H1 (cell line): ENCODE measurements at regions not wholly inside any gene's neighbourhood (a gene's known extent, or its start where the extent isn't known, plus 50 kb on each side); places are given as distances from the start of the nearest gene placed in this dataset.

Source experiments
- CTCF ChIA-PET: fragments of 300-600 bp; sonication (Branson Sonifier 250); formaldehyde crosslinking; loops from one replicate; lab custom pipeline; 2021; ENCODE audit not compliant: partially characterized antibody; lab: Charles Lee
- POLR2A ChIA-PET: fragments of 300-600 bp; sonication (Branson Sonifier 250); formaldehyde crosslinking; loops from one replicate; lab custom pipeline; 2021; ENCODE audit warnings: inconsistent platforms; ENCODE audit not compliant: partially characterized antibody; lab: Charles Lee
- DNase-seq, 2 experiments: peaks; one replicate each; pipeline versions ENCODE4 v3.0.0 to v3.0.0-alpha.2; 2010 to 2022; ENCODE audit warnings: low spot score in 2 of 2, low read depth in 1 of 2, mixed read lengths in 1 of 2
- FAIRE-seq: peaks from 2 replicates; lab custom pipeline; 2011; peaks lifted over from hg19 to GRCh38; lab: Jason Lieb, UNC
- H2AFZ ChIP-seq: 2 replicates; pipeline ENCODE4 v1.8.1; 2012; ENCODE audit warnings: low read length, inconsistent platforms
- H2AK5ac ChIP-seq: 2 replicates; pipeline ENCODE4 v1.6.1; 2013; ENCODE audit warnings: low read depth, low read length
- H2BK120ac ChIP-seq: replicated peaks from 2 replicates; pipeline ENCODE3; 2013; ENCODE audit warnings: low read depth, low read length, inconsistent platforms
- H2BK12ac ChIP-seq: 2 replicates; pipeline ENCODE4 v1.6.1; 2013; ENCODE audit warnings: low read depth, low read length
- H2BK15ac ChIP-seq: 2 replicates; pipeline ENCODE4 v1.6.1; 2013; ENCODE audit warnings: low read length
- H2BK20ac ChIP-seq: 2 replicates; pipeline ENCODE4 v1.6.1; 2013; ENCODE audit warnings: low read length
- H2BK5ac ChIP-seq: 2 replicates; pipeline ENCODE4 v1.6.1; 2013; ENCODE audit warnings: low read depth, low read length
- H3K14ac ChIP-seq: 2 replicates; pipeline ENCODE4 v1.6.1; 2013; ENCODE audit warnings: inconsistent platforms; ENCODE audit not compliant: insufficient read length
- H3K18ac ChIP-seq: 2 replicates; pipeline ENCODE4 v1.6.1; 2013; ENCODE audit warnings: low read length; ENCODE audit errors: extremely low read depth
- H3K23ac ChIP-seq: 2 replicates; pipeline ENCODE4 v1.6.1; 2013; ENCODE audit warnings: inconsistent platforms; ENCODE audit not compliant: insufficient read length
- H3K23me2 ChIP-seq: 2 replicates; pipeline ENCODE4 v1.6.1; 2013; ENCODE audit warnings: low read depth, low read length
- H3K27ac ChIP-seq: 2 replicates; pipeline ENCODE4 v1.6.1; 2011; ENCODE audit warnings: low read depth, low read length, inconsistent platforms
- H3K27me3 ChIP-seq, 4 experiments: replicated peaks in 1 of 4; 1 replicate in 1 of 4; 2 replicates in 3 of 4; pipeline versions ENCODE4 v1.6.1 to v1.8.1; 2011 to 2013; ENCODE audit warnings: low read length in 3 of 4, mild to moderate bottlenecking in 3 of 4, inconsistent platforms in 2 of 4, mixed read lengths in 2 of 4, moderate library complexity in 1 of 4; ENCODE audit not compliant: control insufficient read depth in 3 of 4, insufficient read depth in 3 of 4; ENCODE audit errors: extremely low read depth in 1 of 4
- H3K36me3 ChIP-seq, 4 experiments: 2 replicates each; pipeline versions ENCODE4 v1.6.1 to v1.8.1; 2011 to 2013; ENCODE audit warnings: mild to moderate bottlenecking in 4 of 4, low read length in 3 of 4, moderate library complexity in 2 of 4, control low read depth in 1 of 4, inconsistent platforms in 1 of 4; ENCODE audit not compliant: insufficient read depth in 4 of 4, control insufficient read depth in 2 of 4
- H3K4ac ChIP-seq: replicated peaks from 2 replicates; pipeline ENCODE3; 2013; ENCODE audit warnings: low read length, low read depth, mixed read lengths, inconsistent platforms; ENCODE audit not compliant: insufficient read length
- H3K4me1 ChIP-seq, 4 experiments: replicated peaks in 1 of 4; 1 replicate in 1 of 4; 2 replicates in 3 of 4; pipeline versions ENCODE4 v1.6.1 to v1.8.1; 2011 to 2013; ENCODE audit warnings: low read length in 3 of 4, inconsistent platforms in 2 of 4, mixed read lengths in 1 of 4; ENCODE audit not compliant: insufficient read depth in 4 of 4, control insufficient read depth in 3 of 4
- H3K4me2 ChIP-seq, 2 experiments: 2 replicates each; pipeline versions ENCODE4 v1.6.1 to v1.8.1; 2011 to 2013; ENCODE audit warnings: low read depth in 2 of 2, low read length in 2 of 2, control low read depth in 1 of 2, inconsistent platforms in 1 of 2, mild to moderate bottlenecking in 1 of 2; ENCODE audit not compliant: insufficient read depth in 1 of 2
- H3K4me3 ChIP-seq, 4 experiments: fragments of 200-600, 300-600 bp in 1 of 4; sonication (generic), shearing (Covaris generic), sonication (Bioruptor Twin) in 1 of 4; 2 replicates each; pipeline versions ENCODE4 v1.5.1 to v1.8.1; 2011 to 2016; ENCODE audit warnings: low read length in 4 of 4, low read depth in 3 of 4, control low read depth in 2 of 4, inconsistent platforms in 2 of 4, mild to moderate bottlenecking in 2 of 4, mixed read lengths in 1 of 4, moderate library complexity in 1 of 4; ENCODE audit not compliant: insufficient read depth in 2 of 4; ENCODE audit errors: extremely low read depth in 1 of 4
- H3K56ac ChIP-seq: replicated peaks from 2 replicates; pipeline ENCODE3; 2013; ENCODE audit warnings: low read depth, mild to moderate bottlenecking, mixed read lengths, low read length, inconsistent platforms; ENCODE audit not compliant: insufficient read length
- H3K79me1 ChIP-seq: 2 replicates; pipeline ENCODE4 v1.6.1; 2013; ENCODE audit warnings: low read depth, low read length, control low read depth
- H3K79me2 ChIP-seq, 2 experiments: 2 replicates each; pipeline versions ENCODE4 v1.6.1 to v1.8.1; 2012 to 2013; ENCODE audit warnings: low read length in 2 of 2, mild to moderate bottlenecking in 2 of 2, inconsistent platforms in 1 of 2; ENCODE audit not compliant: insufficient read depth in 2 of 2, control insufficient read depth in 1 of 2
- H3K9ac ChIP-seq, 4 experiments: replicated peaks in 1 of 4; 1 replicate in 1 of 4; 2 replicates in 3 of 4; pipeline versions ENCODE4 v1.6.1 to v1.8.1; 2011 to 2013; ENCODE audit warnings: low read depth in 3 of 4, low read length in 3 of 4, control low read depth in 2 of 4, mild to moderate bottlenecking in 2 of 4, moderate library complexity in 2 of 4, inconsistent platforms in 1 of 4; ENCODE audit errors: extremely low read depth in 1 of 4
- H3K9me3 ChIP-seq, 2 experiments: 2 replicates each; pipeline versions ENCODE4 v1.6.1 to v1.8.1; 2012 to 2013; ENCODE audit warnings: mild to moderate bottlenecking in 2 of 2, moderate library complexity in 2 of 2, control low read depth in 1 of 2, inconsistent platforms in 1 of 2, low read depth in 1 of 2, low read length in 1 of 2, mixed read lengths in 1 of 2; ENCODE audit not compliant: insufficient read depth in 2 of 2
- H4K20me1 ChIP-seq, 2 experiments: replicated peaks in 1 of 2; 2 replicates each; pipeline versions ENCODE3 to v1.8.1; 2011 to 2013; ENCODE audit warnings: inconsistent platforms in 2 of 2, low read length in 2 of 2, mild to moderate bottlenecking in 1 of 2; ENCODE audit not compliant: insufficient read depth in 2 of 2, control insufficient read depth in 1 of 2
- H4K5ac ChIP-seq: 2 replicates; pipeline ENCODE4 v1.6.1; 2013; ENCODE audit warnings: low read length, low read depth, mixed read lengths, inconsistent platforms; ENCODE audit not compliant: insufficient read length
- H4K8ac ChIP-seq: 2 replicates; pipeline ENCODE4 v1.8.0; 2013; ENCODE audit warnings: mild to moderate bottlenecking, moderate library complexity, low read length, inconsistent platforms; ENCODE audit not compliant: insufficient read depth; ENCODE audit errors: extremely low read depth
- H4K91ac ChIP-seq: replicated peaks from 2 replicates; pipeline ENCODE3; 2013; ENCODE audit warnings: low read length, mixed read lengths, inconsistent platforms; ENCODE audit not compliant: insufficient read length
- CTCF ChIP-seq, 3 experiments: IDR thresholded peaks; 1 replicate in 2 of 3; 2 replicates in 1 of 3; pipeline versions ENCODE4 v1.5.1 to v1.6.1; 2011; ENCODE audit warnings: low read length in 3 of 3, mild to moderate bottlenecking in 3 of 3, inconsistent platforms in 2 of 3, low read depth in 1 of 3, moderate library complexity in 1 of 3; ENCODE audit not compliant: insufficient read depth in 1 of 3; ENCODE audit errors: control extremely low read depth in 1 of 3
- E2F6 ChIP-seq: IDR thresholded peaks from 2 replicates; pipeline ENCODE4 v1.6.1; 2012; ENCODE audit warnings: inconsistent platforms
- POLR2A ChIP-seq, 2 experiments: IDR thresholded peaks; 1 replicate in 1 of 2; 2 replicates in 1 of 2; pipeline ENCODE4 v1.6.1; 2011; ENCODE audit warnings: low read depth in 2 of 2, low read length in 2 of 2, mild to moderate bottlenecking in 2 of 2; ENCODE audit errors: control extremely low read depth in 1 of 2
- WGBS, 2 experiments: shearing (Covaris generic) in 1 of 2; methylation state at CpG; one replicate each; pipeline versions ENCODE4 v1.1.6 to v1.1.7; 2013 to 2015; ENCODE audit warnings: low lambda C conversion rate in 2 of 2, mixed read lengths in 2 of 2, inconsistent platforms in 1 of 2, low coverage in 1 of 2, missing lambda C conversion rate in 1 of 2; ENCODE audit not compliant: insufficient replicate concordance in 2 of 2, insufficient coverage in 1 of 2, insufficient read length in 1 of 2; ENCODE audit errors: extremely low coverage in 1 of 2, missing lambda C conversion rate in 1 of 2; 5-methylcytosine and 5-hydroxymethylcytosine counted together

DNA sequence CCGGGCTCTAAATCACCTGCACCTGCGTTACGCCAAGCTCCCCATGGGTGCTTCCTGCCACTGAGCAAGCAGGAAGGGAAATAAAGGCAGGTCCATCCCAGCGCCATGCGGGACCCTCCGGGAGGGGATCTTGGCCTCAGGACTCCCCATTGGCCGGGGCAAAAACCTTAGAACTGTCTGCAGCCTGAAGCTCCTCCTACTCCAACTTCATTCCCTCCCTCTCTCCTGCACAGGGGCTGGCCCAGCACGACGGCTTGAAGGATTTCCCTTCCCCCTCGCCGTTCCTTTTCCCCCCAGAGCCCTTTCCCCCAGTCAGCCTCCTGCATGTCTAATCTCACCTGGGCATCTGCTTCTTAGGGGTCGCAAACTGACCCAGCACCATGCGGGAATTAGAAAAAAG, 137.2 kb upstream of the NCOR2 start:
- H3K27ac ChIP-seq = no peak overlapping the region
- no peak overlapping the region for H2BK20ac ChIP-seq
- no peak overlapping the region for H3K56ac ChIP-seq
- no peak; the same call in 1 of the 2 replicates for TF ChIP-seq E2F6
- no peak for TF ChIP-seq POLR2A (IDR thresholded peaks at IDR 0.05; ENCODE audit: control extremely low read depth in 1 of 2, low read depth in 2 of 2, low read length in 2 of 2)
- TF ChIP-seq CTCF (IDR thresholded peaks at IDR 0.05; ENCODE audit: control extremely low read depth in 1 of 3, insufficient read depth in 1 of 3, low read depth in 1 of 3, low read length in 3 of 3) = no peak
- H2BK12ac ChIP-seq = no peak overlapping the region
- no peak overlapping the region for H3K14ac ChIP-seq
- no peak overlapping the region for H3K18ac ChIP-seq
- H3K23ac ChIP-seq = no peak overlapping the region
- H3K4me3 ChIP-seq = no peak overlapping the region
- no peak overlapping the region for H4K5ac ChIP-seq
- FAIRE-seq = no peak
- no peak overlapping the region for H4K91ac ChIP-seq
- no peaks in the 10 kb centered on the region for H3K79me2 ChIP-seq
- H3K23me2 ChIP-seq = no peaks in the 10 kb centered on the region
- H2BK120ac ChIP-seq = no peak overlapping the region
- no peak overlapping the region for H3K4ac ChIP-seq
- H3K4me1 ChIP-seq = peaks cover 0 to 5% (median 1%) of the 10 kb centered on the region in 4 experiments; a peak in 3 of 7 replicates
- H3K9ac ChIP-seq = no peak overlapping the region
- no peaks in the 10 kb centered on the region for H3K27me3 ChIP-seq
- no peak for DNase-seq
- ChIA-PET POLR2A (no interaction called here), CTCF (no interaction called here)
- H2AK5ac ChIP-seq = no peak overlapping the region
- 90% methylated on average over 12 of the region's 13 CpGs; no CpG with 5 or more reads in 1 of the 2 experiments for WGBS, 2 experiments
- no peak overlapping the region for H3K4me2 ChIP-seq
- no peak overlapping the region for H2BK15ac ChIP-seq
- peaks cover 5% of the 10 kb centered on the region in 2 experiments; a peak in 2 of 4 replicates for H3K9me3 ChIP-seq
- H3K79me1 ChIP-seq = no peaks in the 10 kb centered on the region
- no peak overlapping the region for H2BK5ac ChIP-seq
- H3K36me3 ChIP-seq = no peaks in the 10 kb centered on the region
- H4K20me1 ChIP-seq = no peaks in the 10 kb centered on the region
- H4K8ac ChIP-seq = no peak overlapping the region
- no peak overlapping the region for H2AFZ ChIP-seq
